Fibroblast of skin of right biceps (primary cell): ENCODE measurements at regions not wholly inside any gene's neighbourhood (a gene's known extent, or its start where the extent isn't known, plus 50 kb on each side); places are given as distances from the start of the nearest gene placed in this dataset.

Experiments used
- DNase-seq: peaks from one replicate; pipeline ENCODE4 v3.0.0-alpha.2; 2013

- no peak for DNase-seq
Observed at GRCh38 chr2:220178991-220179695, 551.7 kb downstream of the SLC4A3 start.

- no peak for DNase-seq
Observed at GRCh38 chr2:220181165-220181564, 553.7 kb downstream of the SLC4A3 start.

GRCh38 chr2:220182790-220183189, 555.4 kb downstream of the SLC4A3 start:
- no peak for DNase-seq

GRCh38 chr2:220185766-220186305, 558.4 kb downstream of the SLC4A3 start:
- peak; percentile 30 for DNase-seq

GRCh38 chr2:220188031-220188430, 560.6 kb downstream of the SLC4A3 start:
- DNase-seq, result peak; percentile 91

GRCh38 chr2:220191031-220191430, 563.6 kb downstream of the SLC4A3 start:
- no peak for DNase-seq

GRCh38 chr2:220191737-220192136, 564.3 kb downstream of the SLC4A3 start:
- no peak for DNase-seq

GRCh38 chr2:220192994-220193753, 565.7 kb downstream of the SLC4A3 start:
- DNase-seq, result peak; percentile 19

- DNase-seq, result peak; percentile 49
Observed at GRCh38 chr2:220194630-220195584, 567.5 kb downstream of the SLC4A3 start.

GRCh38 chr2:220198896-220199295, 571.5 kb downstream of the SLC4A3 start:
- DNase-seq, result peak; percentile 89

GRCh38 chr2:220202066-220202465, 574.6 kb downstream of the SLC4A3 start:
- no peak for DNase-seq

- DNase-seq, result no peak
Observed at GRCh38 chr2:220209093-220209492, 581.7 kb downstream of the SLC4A3 start.

- no peak for DNase-seq
Observed at GRCh38 chr2:220209751-220210150, 582.3 kb downstream of the SLC4A3 start.

GRCh38 chr2:220212296-220213080, 585.1 kb downstream of the SLC4A3 start:
- no peak for DNase-seq

- DNase-seq, result no peak
Observed at GRCh38 chr2:220215785-220216184, 588.4 kb downstream of the SLC4A3 start.

GRCh38 chr2:220219371-220219770, 591.9 kb downstream of the SLC4A3 start:
- DNase-seq, result no peak

GRCh38 chr2:220220009-220220408, 592.6 kb downstream of the SLC4A3 start:
- DNase-seq, result no peak

- no peak for DNase-seq
Observed at GRCh38 chr2:220221992-220222391, 594.6 kb downstream of the SLC4A3 start.

GRCh38 chr2:220224691-220225543, 597.5 kb downstream of the SLC4A3 start:
- peak; percentile 94 for DNase-seq

- peak; percentile 35 for DNase-seq
Observed at GRCh38 chr2:220226076-220226475, 598.6 kb downstream of the SLC4A3 start.

- DNase-seq, result no peak
Observed at GRCh38 chr2:220226546-220226945, 599.1 kb downstream of the SLC4A3 start.
